ENCODE measurements at regions not wholly inside any gene's neighbourhood (a gene's known extent, or its start where the extent isn't known, plus 50 kb on each side); places are given as distances from the start of the nearest gene placed in this dataset.

DNA sequence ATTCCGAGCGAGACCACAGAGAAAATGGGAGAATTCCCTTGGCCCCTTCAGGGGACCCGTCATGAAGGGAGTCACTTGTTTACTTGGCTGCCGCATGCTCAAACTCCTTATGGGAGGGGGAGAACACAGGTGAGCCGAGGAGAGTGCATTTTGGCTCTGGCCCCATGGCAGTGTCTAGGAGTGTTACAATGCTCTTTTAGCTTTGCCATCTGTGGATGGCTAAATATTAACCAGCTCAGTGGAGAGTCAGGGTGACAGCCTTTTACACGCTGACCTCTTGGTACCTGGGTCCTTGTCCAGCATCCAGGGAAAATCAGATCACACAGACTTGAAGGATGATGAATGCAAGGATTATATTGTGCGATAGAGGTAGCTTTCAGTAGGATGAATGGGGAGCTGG, 146.4 kb upstream of the ATXN7L3B start:
- H3K27me3 ChIP-seq (ENCODE audit: control insufficient read depth, insufficient read depth, low read length), result no peaks in the 10 kb centered on the region
- in situ Hi-C loops (cut with HindIII; ENCODE audit: low pct_unique_long_range_greater_than_20kb, low sequenced_read_pairs) (no loop called here), intact Hi-C loops (cut with micrococcal nuclease; ENCODE audit: unreplicated experiment) (no loop called here)
- H3K9me3 ChIP-seq (ENCODE audit: control insufficient read depth, insufficient read depth, low read depth, low read length), result no peaks in the 10 kb centered on the region
- BruUV-seq (replicated peaks), result no TSS peak
- H3K27ac ChIP-seq (ENCODE audit: low read length), result no peak overlapping the region
- ATAC-seq (no peak), DNase-seq (ENCODE audit: low read depth, low spot score) (no peak)
- H3K36me3 ChIP-seq (ENCODE audit: control insufficient read depth, insufficient read depth, low read length), result no peaks in the 10 kb centered on the region
- no peak overlapping the region for H3K4me3 ChIP-seq (ENCODE audit: low read depth in 2 of 2, low read length in 2 of 2)
- ChIA-PET CTCF (no interaction called here), POLR2A (no interaction called here)
- no peaks in the 10 kb centered on the region for H3K4me1 ChIP-seq (ENCODE audit: control insufficient read depth, insufficient read depth, low read length)
- TF ChIP-seq SIN3A (IDR thresholded peaks at IDR 0.05; ENCODE audit: borderline replicate concordance, insufficient read depth, low read depth, low read length) (no peak), POLR2AphosphoS5 (IDR thresholded peaks at IDR 0.05; ENCODE audit: low read depth, low read length) (no peak), TCF7L2 (IDR thresholded peaks at IDR 0.05; ENCODE audit: low read depth, low read length) (no peak), CTCF (IDR thresholded peaks at IDR 0.05) (no peak), REST (IDR thresholded peaks at IDR 0.05; ENCODE audit: insufficient read depth in 1 of 2, low read depth in 2 of 2, low read length in 1 of 2) (no peak)

GRCh38 chr12:74393272-74393671, 144.4 kb upstream of the ATXN7L3B start:
- no peak for DNase-seq (ENCODE audit: low read depth, low spot score)
- Histone ChIP-seq H3K27ac (ENCODE audit: low read length) (no peak overlapping the region), H3K4me1 (ENCODE audit: control insufficient read depth, insufficient read depth, low read length) (no peaks in the 10 kb centered on the region), H3K36me3 (ENCODE audit: control insufficient read depth, insufficient read depth, low read length) (no peaks in the 10 kb centered on the region), H3K4me3 (ENCODE audit: low read depth in 2 of 2, low read length in 2 of 2) (no peak overlapping the region), H3K27me3 (ENCODE audit: control insufficient read depth, insufficient read depth, low read length) (no peaks in the 10 kb centered on the region), H3K9me3 (ENCODE audit: control insufficient read depth, insufficient read depth, low read depth, low read length) (no peaks in the 10 kb centered on the region)
- ChIA-PET CTCF (no interaction called here), POLR2A (interaction anchor here (0.7 kb wide), 1 partner anchor 298 kb away, joined by 3 read pairs; no protein-coding TSS in a partner anchor)
- intact Hi-C loops (cut with micrococcal nuclease; ENCODE audit: unreplicated experiment) (no loop called here), in situ Hi-C loops (cut with HindIII; ENCODE audit: low pct_unique_long_range_greater_than_20kb, low sequenced_read_pairs) (no loop called here)
- no peak for ATAC-seq
- no peak for TF ChIP-seq SIN3A (IDR thresholded peaks at IDR 0.05; ENCODE audit: borderline replicate concordance, insufficient read depth, low read depth, low read length)
- no peak for TF ChIP-seq TCF7L2 (IDR thresholded peaks at IDR 0.05; ENCODE audit: low read depth, low read length)
- no peak for TF ChIP-seq POLR2AphosphoS5 (IDR thresholded peaks at IDR 0.05; ENCODE audit: low read depth, low read length)
- TF ChIP-seq CTCF (IDR thresholded peaks at IDR 0.05), result no peak
- TF ChIP-seq REST (IDR thresholded peaks at IDR 0.05; ENCODE audit: insufficient read depth in 1 of 2, low read depth in 2 of 2, low read length in 1 of 2), result no peak
- BruUV-seq (replicated peaks), result no TSS peak

Data from Panc1 (cell line).